Endodermal cell (in vitro differentiated cells): ENCODE measurements at regions not wholly inside any gene's neighbourhood (a gene's known extent, or its start where the extent isn't known, plus 50 kb on each side); places are given as distances from the start of the nearest gene placed in this dataset.

ENCODE experiments used
- DNase-seq: peaks from one replicate; pipeline ENCODE4 v3.0.0-alpha.2; 2017
- H3K27ac ChIP-seq: 2 replicates; pipeline ENCODE4 v1.5.1; 2013; ENCODE audit warnings: mild to moderate bottlenecking, low read depth, low read length, moderate library complexity
- H3K27me3 ChIP-seq: 2 replicates; pipeline ENCODE4 v1.6.1; 2013; ENCODE audit warnings: mild to moderate bottlenecking, low read length, moderate library complexity; ENCODE audit not compliant: insufficient read depth, control insufficient read depth, poor library complexity, severe bottlenecking
- H3K36me3 ChIP-seq: 2 replicates; pipeline ENCODE4 v1.7.0; 2013; ENCODE audit warnings: mild to moderate bottlenecking, low read length, moderate library complexity; ENCODE audit not compliant: control insufficient read depth, insufficient read depth
- H3K4me1 ChIP-seq: one replicate; pipeline ENCODE4 v1.7.0; 2013; ENCODE audit warnings: low read length; ENCODE audit not compliant: control insufficient read depth, insufficient read depth
- H3K4me3 ChIP-seq: 2 replicates; pipeline ENCODE4 v1.5.1; 2013; ENCODE audit warnings: mild to moderate bottlenecking, low read length, moderate library complexity
- H3K9ac ChIP-seq: 2 replicates; pipeline ENCODE4 v1.6.1; 2013; ENCODE audit warnings: mild to moderate bottlenecking, low read length, moderate library complexity; ENCODE audit not compliant: poor library complexity, severe bottlenecking; ENCODE audit errors: extremely low read depth
- H3K9me3 ChIP-seq: 2 replicates; pipeline ENCODE4 v1.6.1; 2013; ENCODE audit warnings: mild to moderate bottlenecking, low read length, moderate library complexity; ENCODE audit not compliant: control insufficient read depth
- H3K27ac Mint-ChIP-seq: 2 replicates; pipeline ENCODE4 v1.8.0; 2020; ENCODE audit warnings: mixed read lengths
- H3K27me3 Mint-ChIP-seq: 2 replicates; pipeline ENCODE4 v1.8.0; 2021; ENCODE audit warnings: mild to moderate bottlenecking, mixed read lengths; ENCODE audit not compliant: insufficient read depth
- H3K36me3 Mint-ChIP-seq: 2 replicates; pipeline ENCODE4 v1.8.0; 2020; ENCODE audit warnings: low read depth, mixed read lengths
- H3K4me1 Mint-ChIP-seq: 2 replicates; pipeline ENCODE4 v1.8.0; 2020; ENCODE audit warnings: mixed read lengths
- H3K4me3 Mint-ChIP-seq: 2 replicates; pipeline ENCODE4 v1.8.0; 2020; ENCODE audit warnings: mild to moderate bottlenecking, moderate library complexity, mixed read lengths
- H3K9me3 Mint-ChIP-seq: 2 replicates; pipeline ENCODE4 v1.8.0; 2020; ENCODE audit warnings: mild to moderate bottlenecking, mixed read lengths
- CTCF ChIP-seq: fragments of 200-600 bp; sonication (generic); conservative IDR thresholded peaks from 2 replicates; pipeline ENCODE4 v1.5.0; 2021; ENCODE audit warnings: antibody characterized with exemption, mild to moderate bottlenecking
- WGBS, 2 experiments: methylation state at CpG; one replicate each; pipeline versions ENCODE4 v1.1.5 to v1.1.7; 2013; ENCODE audit warnings: missing lambda C conversion rate in 2 of 2, mixed read lengths in 1 of 2; ENCODE audit not compliant: insufficient coverage in 1 of 2, insufficient read length in 1 of 2; 5-methylcytosine and 5-hydroxymethylcytosine counted together

DNA sequence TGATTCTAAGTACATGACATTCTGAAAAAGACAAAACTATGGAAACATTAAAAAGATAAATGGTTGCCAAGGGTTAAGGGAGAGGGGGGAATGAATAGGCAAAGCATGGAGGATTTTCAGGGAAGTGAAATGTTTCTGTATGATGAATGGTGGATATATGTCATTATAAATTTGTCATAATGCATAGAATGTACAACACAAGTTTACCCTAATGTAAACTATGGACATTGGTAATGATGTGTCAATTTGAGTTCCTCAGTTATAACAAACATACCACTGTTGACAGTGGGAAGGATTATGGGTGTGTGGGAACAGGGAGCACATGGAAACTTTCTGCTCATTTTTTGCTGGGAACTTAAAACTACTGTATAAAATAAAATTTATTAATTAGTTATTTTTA, 427.1 kb upstream of the ESRRG start:
- Mint-ChIP-seq H3K9me3 (peaks cover 7% of the 10 kb centered on the region), H3K4me3 (no peak overlapping the region)
- no peaks in the 10 kb centered on the region for H3K4me1 ChIP-seq

DNA sequence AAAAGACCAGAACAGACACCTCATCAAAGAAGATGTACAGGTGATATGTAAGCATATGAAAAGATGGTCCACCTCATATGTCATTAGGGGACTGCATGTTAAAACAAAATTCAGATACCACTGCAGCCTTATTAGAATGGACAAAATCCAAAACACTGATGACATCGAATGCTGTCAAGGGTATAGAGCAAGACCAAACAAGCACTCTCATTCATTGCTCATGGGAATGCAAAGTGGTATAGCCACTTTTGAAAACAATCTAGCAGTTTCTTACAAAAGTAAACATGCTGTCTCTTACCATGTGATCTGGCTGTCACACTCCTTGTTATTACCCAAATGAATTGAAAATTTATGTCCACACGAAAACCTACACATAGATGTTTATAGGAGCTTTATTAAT, 426.6 kb upstream of the ESRRG start:
- Histone ChIP-seq H3K4me1 (no peaks in the 10 kb centered on the region), H3K9ac (no peak overlapping the region), H3K4me3 (no peak overlapping the region), H3K27ac (no peak overlapping the region), H3K9me3 (no peaks in the 10 kb centered on the region), H3K36me3 (no peaks in the 10 kb centered on the region), H3K27me3 (no peaks in the 10 kb centered on the region)
- 97 to 100% methylated on average over 1 of the region's 2 CpGs for WGBS, 2 experiments
- Mint-ChIP-seq H3K36me3 (no peaks in the 10 kb centered on the region), H3K4me1 (no peaks in the 10 kb centered on the region), H3K9me3 (peaks cover 7% of the 10 kb centered on the region), H3K4me3 (no peak overlapping the region), H3K27ac (no peak overlapping the region), H3K27me3 (no peaks in the 10 kb centered on the region)
- no peak for DNase-seq
- no peak for TF ChIP-seq CTCF

More for the DNA sequence above, 427.1 kb upstream of the ESRRG start:
- DNase-seq: no peak
- H3K4me1 Mint-ChIP-seq: no peaks in the 10 kb centered on the region
- Histone ChIP-seq H3K27ac (no peak overlapping the region), H3K9me3 (no peaks in the 10 kb centered on the region), H3K36me3 (no peaks in the 10 kb centered on the region), H3K27me3 (no peaks in the 10 kb centered on the region), H3K9ac (no peak overlapping the region), H3K4me3 (no peak overlapping the region)
- no peaks in the 10 kb centered on the region for H3K27me3 Mint-ChIP-seq
- no peak for TF ChIP-seq CTCF
- no peaks in the 10 kb centered on the region for H3K36me3 Mint-ChIP-seq
- no peak overlapping the region for H3K27ac Mint-ChIP-seq

GRCh38 chr1:217141711-217142110, 418.5 kb upstream of the ESRRG start:
- Mint-ChIP-seq H3K9me3 (no peaks in the 10 kb centered on the region), H3K27me3 (peaks cover 48% of the 10 kb centered on the region), H3K36me3 (no peaks in the 10 kb centered on the region), H3K27ac (no peak overlapping the region), H3K4me3 (no peak overlapping the region), H3K4me1 (peaks cover 31% of the 10 kb centered on the region)
- Histone ChIP-seq H3K36me3 (no peaks in the 10 kb centered on the region), H3K4me3 (no peak overlapping the region), H3K27ac (no peak overlapping the region), H3K9ac (no peak overlapping the region), H3K9me3 (no peaks in the 10 kb centered on the region), H3K4me1 (peaks cover 3% of the 10 kb centered on the region), H3K27me3 (peaks cover 45% of the 10 kb centered on the region)
- no peak for DNase-seq
- 57 to 65% methylated on average over 1 of the region's 2 CpGs for WGBS, 2 experiments
- no peak for TF ChIP-seq CTCF
